A673 (cell line): ENCODE measurements at regions not wholly inside any gene's neighbourhood (a gene's known extent, or its start where the extent isn't known, plus 50 kb on each side); places are given as distances from the start of the nearest gene placed in this dataset.

Experiments
- EZH2 ChIP-seq: fragments of 200-600 bp; sonication (generic); IDR thresholded peaks from 2 replicates; pipeline ENCODE4 v1.6.1; 2017; ENCODE audit warnings: borderline replicate concordance, low read depth, mild to moderate bottlenecking, mixed read lengths, antibody characterized with exemption, low read length; ENCODE audit not compliant: poor library complexity, severe bottlenecking
- TF ChIP-seq, protein P1 (sequence below): fragments of 300-800, 200-600 bp; sonication (generic); conservative IDR thresholded peaks from 2 replicates; pipeline ENCODE4 v1.5.1; 2017; ENCODE audit warnings: low read depth, mild to moderate bottlenecking, antibody characterized with exemption, low read length, moderate library complexity, mixed read lengths

DNA sequence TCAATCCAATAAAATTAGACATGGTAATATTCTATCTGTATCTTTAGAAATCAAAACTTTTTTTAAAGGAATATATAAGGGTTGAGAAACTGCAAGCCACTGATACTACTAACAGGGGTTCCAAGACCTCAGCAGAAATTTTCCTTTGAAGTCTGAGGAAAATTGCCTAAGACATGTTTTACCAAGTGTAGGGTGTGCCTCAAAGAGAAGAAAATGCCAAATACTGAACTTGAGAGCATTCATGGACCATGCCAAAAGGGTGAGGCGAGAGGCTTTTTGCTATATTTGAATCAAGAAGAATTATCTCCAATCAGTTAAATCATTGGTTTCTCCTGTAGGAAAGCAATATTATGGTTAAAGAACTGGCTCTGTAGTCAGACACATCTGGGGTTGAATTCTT, 207.9 kb upstream of the B3GALT2 start:
- TF ChIP-seq, protein P1, sequence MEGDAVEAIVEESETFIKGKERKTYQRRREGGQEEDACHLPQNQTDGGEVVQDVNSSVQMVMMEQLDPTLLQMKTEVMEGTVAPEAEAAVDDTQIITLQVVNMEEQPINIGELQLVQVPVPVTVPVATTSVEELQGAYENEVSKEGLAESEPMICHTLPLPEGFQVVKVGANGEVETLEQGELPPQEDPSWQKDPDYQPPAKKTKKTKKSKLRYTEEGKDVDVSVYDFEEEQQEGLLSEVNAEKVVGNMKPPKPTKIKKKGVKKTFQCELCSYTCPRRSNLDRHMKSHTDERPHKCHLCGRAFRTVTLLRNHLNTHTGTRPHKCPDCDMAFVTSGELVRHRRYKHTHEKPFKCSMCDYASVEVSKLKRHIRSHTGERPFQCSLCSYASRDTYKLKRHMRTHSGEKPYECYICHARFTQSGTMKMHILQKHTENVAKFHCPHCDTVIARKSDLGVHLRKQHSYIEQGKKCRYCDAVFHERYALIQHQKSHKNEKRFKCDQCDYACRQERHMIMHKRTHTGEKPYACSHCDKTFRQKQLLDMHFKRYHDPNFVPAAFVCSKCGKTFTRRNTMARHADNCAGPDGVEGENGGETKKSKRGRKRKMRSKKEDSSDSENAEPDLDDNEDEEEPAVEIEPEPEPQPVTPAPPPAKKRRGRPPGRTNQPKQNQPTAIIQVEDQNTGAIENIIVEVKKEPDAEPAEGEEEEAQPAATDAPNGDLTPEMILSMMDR = no peak
- no peak for TF ChIP-seq EZH2
